Activated CD8-positive, alpha-beta T cell treated with anti-CD3 and anti-CD28 coated beads for 36 hours (primary cell): ENCODE measurements at regions not wholly inside any gene's neighbourhood (a gene's known extent, or its start where the extent isn't known, plus 50 kb on each side); places are given as distances from the start of the nearest gene placed in this dataset.
"Not testable (repeated sequence)": the region's sequence is repeated elsewhere in the genome, so short reads cannot be mapped to it uniquely, and the experiment has no call there.

Experiments used
- ATAC-seq: fragments of 200-7000 bp; cut with Tn5 transposase; one replicate; pipeline ENCODE4 v1.10.0; 2021; ENCODE audit warnings: mild to moderate bottlenecking, moderate library complexity
- CTCF ChIA-PET: fragments of 350-600 bp; sonication (Branson Sonifier 250); formaldehyde crosslinking; loops from one replicate; lab custom pipeline; 2021; ENCODE audit warnings: antibody characterized with exemption; lab: Charles Lee
- POLR2A ChIA-PET: fragments of 350-600 bp; sonication (Branson Sonifier 250); formaldehyde crosslinking; loops from one replicate; lab custom pipeline; 2021; ENCODE audit warnings: antibody characterized with exemption; lab: Charles Lee
- DNase-seq: peaks from one replicate; pipeline ENCODE4 v3.0.0-alpha.2; 2020
- H3K27ac Mint-ChIP-seq: one replicate; pipeline ENCODE4 v1.8.0; 2021; ENCODE audit warnings: mild to moderate bottlenecking, mixed read lengths
- H3K27me3 Mint-ChIP-seq: one replicate; pipeline ENCODE4 v1.8.0; 2021; ENCODE audit warnings: mixed read lengths
- H3K36me3 Mint-ChIP-seq: one replicate; pipeline ENCODE4 v1.8.0; 2021; ENCODE audit warnings: low read depth, mixed read lengths
- H3K4me1 Mint-ChIP-seq: one replicate; pipeline ENCODE4 v1.8.0; 2021; ENCODE audit warnings: low read depth, mixed read lengths
- H3K4me3 Mint-ChIP-seq: one replicate; pipeline ENCODE4 v1.8.0; 2021; ENCODE audit warnings: mild to moderate bottlenecking, moderate library complexity, mixed read lengths
- H3K9me3 Mint-ChIP-seq: one replicate; pipeline ENCODE4 v1.8.0; 2021; ENCODE audit warnings: mixed read lengths
- intact Hi-C: fragments of 100-400 bp; cut with micrococcal nuclease; formaldehyde crosslinking; loops from one replicate; pipeline ENCODE4 v1.10.0; 2022
- TF ChIP-seq, protein P1 (sequence below): fragments of 200-600 bp; IDR thresholded peaks from one replicate; pipeline ENCODE4 v1.8.0; 2022; ENCODE audit warnings: antibody characterized with exemption, mild to moderate bottlenecking

DNA sequence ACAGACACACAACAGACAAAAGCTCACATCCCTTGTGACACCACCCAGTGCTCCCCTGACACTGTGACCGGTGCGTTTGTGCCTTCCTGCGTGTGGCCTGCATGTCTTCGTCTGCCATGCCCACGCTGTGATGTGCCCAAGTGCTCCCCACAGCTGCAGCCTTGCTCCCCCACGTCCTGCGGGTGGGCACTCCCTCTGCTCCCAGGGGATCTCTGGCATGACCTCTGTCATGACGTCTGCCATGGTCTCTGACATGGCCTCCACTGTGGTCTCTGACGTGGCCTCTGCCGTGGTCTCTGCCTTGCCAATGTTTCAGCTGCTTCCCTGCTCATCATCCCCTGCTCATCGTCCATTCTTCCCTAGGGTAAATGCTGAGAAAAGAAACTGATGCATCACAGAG is 200.9 kb downstream of the DLL1 start:
- ATAC-seq: peak; percentile 1
- peaks cover 30% of the 10 kb centered on the region for H3K4me1 Mint-ChIP-seq
- peaks cover 2% of the 10 kb centered on the region for H3K36me3 Mint-ChIP-seq
- no peak for DNase-seq
- peak overlapping the region; percentile 89 for H3K4me3 Mint-ChIP-seq
- H3K9me3 Mint-ChIP-seq: no peaks in the 10 kb centered on the region
- intact Hi-C loops: no loop called here
- TF ChIP-seq, protein P1, sequence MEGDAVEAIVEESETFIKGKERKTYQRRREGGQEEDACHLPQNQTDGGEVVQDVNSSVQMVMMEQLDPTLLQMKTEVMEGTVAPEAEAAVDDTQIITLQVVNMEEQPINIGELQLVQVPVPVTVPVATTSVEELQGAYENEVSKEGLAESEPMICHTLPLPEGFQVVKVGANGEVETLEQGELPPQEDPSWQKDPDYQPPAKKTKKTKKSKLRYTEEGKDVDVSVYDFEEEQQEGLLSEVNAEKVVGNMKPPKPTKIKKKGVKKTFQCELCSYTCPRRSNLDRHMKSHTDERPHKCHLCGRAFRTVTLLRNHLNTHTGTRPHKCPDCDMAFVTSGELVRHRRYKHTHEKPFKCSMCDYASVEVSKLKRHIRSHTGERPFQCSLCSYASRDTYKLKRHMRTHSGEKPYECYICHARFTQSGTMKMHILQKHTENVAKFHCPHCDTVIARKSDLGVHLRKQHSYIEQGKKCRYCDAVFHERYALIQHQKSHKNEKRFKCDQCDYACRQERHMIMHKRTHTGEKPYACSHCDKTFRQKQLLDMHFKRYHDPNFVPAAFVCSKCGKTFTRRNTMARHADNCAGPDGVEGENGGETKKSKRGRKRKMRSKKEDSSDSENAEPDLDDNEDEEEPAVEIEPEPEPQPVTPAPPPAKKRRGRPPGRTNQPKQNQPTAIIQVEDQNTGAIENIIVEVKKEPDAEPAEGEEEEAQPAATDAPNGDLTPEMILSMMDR: no peak
- CTCF ChIA-PET: interaction anchor here (0.9 to 1.2 kb wide), 3 partner anchors 58 to 258 kb away, joined by 3 to 5 read pairs (median 4); no protein-coding TSS in a partner anchor
- H3K27ac Mint-ChIP-seq: peak overlapping the region; percentile 100
- H3K27me3 Mint-ChIP-seq: no peaks in the 10 kb centered on the region
- POLR2A ChIA-PET: interaction anchor here (1.2 to 1.6 kb wide), 2 partner anchors 58 to 100 kb away, joined by 4 to 5 read pairs; no protein-coding TSS in a partner anchor

GRCh38 chr6:170088582-170088955 is 202.3 kb downstream of the DLL1 start:
- peaks cover 2% of the 10 kb centered on the region for H3K36me3 Mint-ChIP-seq
- CTCF ChIA-PET: no interaction called here
- intact Hi-C loops: no loop called here
- H3K9me3 Mint-ChIP-seq: no peaks in the 10 kb centered on the region
- peak; percentile 53 for DNase-seq
- peaks cover 30% of the 10 kb centered on the region for H3K4me1 Mint-ChIP-seq
- peak; percentile 25 for ATAC-seq
- no peaks in the 10 kb centered on the region for H3K27me3 Mint-ChIP-seq
- TF ChIP-seq, protein P1: no peak
- peak overlapping the region; percentile 100 for H3K27ac Mint-ChIP-seq
- POLR2A ChIA-PET: interaction anchor here (0.6 to 1.6 kb wide), 5 partner anchors 57 to 317 kb away, joined by 3 to 5 read pairs (median 4); no protein-coding TSS in a partner anchor
- peak overlapping the region; percentile 89 for H3K4me3 Mint-ChIP-seq

DNA sequence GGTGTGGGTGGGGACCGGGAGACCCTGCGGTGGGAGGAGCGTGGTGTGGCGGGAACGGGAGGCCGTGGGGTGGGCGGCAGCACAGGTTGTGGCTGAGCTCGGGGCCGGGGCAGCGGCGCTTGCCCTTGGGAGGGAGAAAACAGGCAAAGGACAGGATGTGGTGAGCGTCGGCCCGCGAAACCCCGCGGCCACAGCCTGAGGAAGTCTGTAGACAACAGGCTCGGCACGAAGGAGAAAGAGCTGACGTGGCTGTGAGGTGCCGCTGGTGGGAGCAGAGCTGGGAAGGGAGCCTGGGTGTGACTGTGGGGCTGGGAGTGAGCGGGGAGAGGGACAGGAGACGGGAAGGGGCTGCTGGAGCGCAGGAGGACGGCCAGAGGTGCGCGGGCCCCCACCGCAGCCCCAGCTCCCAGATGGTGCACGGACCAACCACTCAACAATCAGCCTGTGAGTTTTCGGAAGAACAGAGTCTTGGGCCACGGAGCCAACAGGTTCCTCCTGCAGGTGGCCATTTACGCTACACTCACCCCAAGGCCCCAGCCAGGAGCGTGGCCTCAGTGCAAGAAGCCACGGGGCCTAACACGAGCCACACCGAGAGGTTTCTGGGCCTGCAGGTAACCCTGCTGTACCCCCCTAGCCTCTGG is 202.8 kb downstream of the DLL1 start:
- TF ChIP-seq, protein P1: no peak
- Mint-ChIP-seq H3K36me3 (peaks cover 2% of the 10 kb centered on the region), H3K27me3 (no peaks in the 10 kb centered on the region), H3K27ac (peak overlapping the region; percentile 100), H3K9me3 (no peaks in the 10 kb centered on the region), H3K4me1 (peaks cover 32% of the 10 kb centered on the region), H3K4me3 (peak overlapping the region; percentile 89)
- POLR2A ChIA-PET: interaction anchor here (0.6 to 1.0 kb wide), 5 partner anchors 15 to 318 kb away, joined by 3 to 5 read pairs (median 3); no protein-coding TSS in a partner anchor
- CTCF ChIA-PET: no interaction called here
- intact Hi-C loops: no loop called here
- DNase-seq (peak; percentile 78), ATAC-seq (peak; percentile 64)

- POLR2A ChIA-PET: interaction anchor here (0.7 to 1.0 kb wide), 3 partner anchors 59 to 98 kb away, joined by 3 to 5 read pairs (median 3); no protein-coding TSS in a partner anchor
- ATAC-seq, H3K4me3 Mint-ChIP-seq, H3K27ac Mint-ChIP-seq, H3K36me3 Mint-ChIP-seq, H3K27me3 Mint-ChIP-seq, DNase-seq, H3K9me3 Mint-ChIP-seq, CTCF ChIA-PET, intact Hi-C loops: not testable (repeated sequence)
- H3K4me1 Mint-ChIP-seq: peaks cover 38% of the 10 kb centered on the region
These were observed 203.5 kb downstream of the DLL1 start for GRCh38 chr6:170087421-170087780.

DNA sequence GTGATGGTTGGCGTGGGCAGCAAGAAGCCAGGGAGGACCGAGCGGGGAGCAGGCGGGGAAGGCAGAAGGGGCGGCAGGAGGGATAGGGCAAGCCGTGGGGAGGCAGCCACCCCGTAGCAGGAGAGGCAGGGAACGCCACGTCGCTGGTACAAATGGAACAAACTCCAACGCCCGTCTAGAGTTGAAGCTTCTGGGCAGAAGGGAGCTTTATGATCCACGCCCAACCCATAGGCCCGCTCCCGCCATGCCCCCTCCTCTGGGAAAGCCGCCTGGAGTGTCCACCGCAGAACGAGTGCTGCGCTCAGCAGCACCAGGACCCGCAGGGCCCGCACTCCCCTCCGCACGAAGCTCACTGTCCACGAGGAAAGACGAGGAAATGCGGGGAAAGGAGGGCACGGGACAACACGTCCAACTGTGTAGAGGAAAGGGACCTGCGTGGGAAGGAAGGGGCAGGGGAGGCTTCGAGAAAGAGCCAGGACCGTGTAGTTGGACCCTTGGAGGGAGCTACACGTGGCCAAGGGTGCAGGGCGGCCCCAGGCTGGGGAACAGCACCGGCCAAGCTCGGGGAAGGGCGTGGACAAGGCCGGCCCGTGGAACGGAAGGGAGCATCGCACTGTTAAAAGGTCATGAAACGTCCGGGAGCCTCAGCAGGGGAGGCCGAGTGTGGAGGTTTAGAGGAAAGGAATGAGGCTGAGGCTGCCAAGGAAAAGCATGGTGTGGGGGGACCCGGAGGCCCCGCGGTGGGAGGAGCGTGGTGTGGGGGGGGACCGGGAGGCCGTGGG is 204.0 kb downstream of the DLL1 start:
- H3K4me3 Mint-ChIP-seq: no peak overlapping the region
- intact Hi-C loops: no loop called here
- ATAC-seq (no peak), DNase-seq (no peak)
- H3K9me3 Mint-ChIP-seq: no peaks in the 10 kb centered on the region
- H3K27me3 Mint-ChIP-seq: no peaks in the 10 kb centered on the region
- TF ChIP-seq, protein P1: no peak
- POLR2A ChIA-PET: no interaction called here
- CTCF ChIA-PET: no interaction called here
- peak overlapping the region; percentile 39 for H3K27ac Mint-ChIP-seq
- peaks cover 2% of the 10 kb centered on the region for H3K36me3 Mint-ChIP-seq
- H3K4me1 Mint-ChIP-seq: peaks cover 39% of the 10 kb centered on the region
